ENCODE measurements at regions not wholly inside any gene's neighbourhood (a gene's known extent, or its start where the extent isn't known, plus 50 kb on each side); places are given as distances from the start of the nearest gene placed in this dataset.

GRCh38 chr1:201589186-201589585 is 50.3 kb downstream of the NAV1 start:
- H3K36me3 ChIP-seq = no peaks in the 10 kb centered on the region

GRCh38 chr1:201590474-201590873 is 51.5 kb downstream of the NAV1 start:
- Histone ChIP-seq H3K9me3 (no peaks in the 10 kb centered on the region), H3K27me3 (no peaks in the 10 kb centered on the region), H3K4me3 (no peak overlapping the region), H3K36me3 (no peaks in the 10 kb centered on the region), H3K27ac (no peak overlapping the region), H3K4me1 (peaks cover 5 to 28% of the 10 kb centered on the region in 2 donors)
- DNase-seq (no peak), ATAC-seq (no peak)
- TF ChIP-seq CTCF (IDR thresholded peaks at IDR 0.05) = no peak
- intact Hi-C loops (cut with DNase I) = no loop called here

More at GRCh38 chr1:201589186-201589585, 50.3 kb downstream of the NAV1 start:
- DNase-seq (no peak), ATAC-seq (no peak)
- no peaks in the 10 kb centered on the region for H3K27me3 ChIP-seq
- H3K4me3 ChIP-seq = no peak overlapping the region
- H3K4me1 ChIP-seq = peaks cover 5 to 28% of the 10 kb centered on the region in 2 donors
- no peaks in the 10 kb centered on the region for H3K9me3 ChIP-seq
- no peak overlapping the region for H3K27ac ChIP-seq
- no peak for TF ChIP-seq CTCF (IDR thresholded peaks at IDR 0.05)
- intact Hi-C loops (cut with DNase I) = no loop called here

- ATAC-seq = no peak
- DNase-seq = no peak
- peaks cover 5 to 28% of the 10 kb centered on the region in 2 donors for H3K4me1 ChIP-seq
- H3K4me3 ChIP-seq = no peak overlapping the region
- intact Hi-C loops (cut with DNase I) = no loop called here
- no peaks in the 10 kb centered on the region for H3K27me3 ChIP-seq
- no peak overlapping the region for H3K27ac ChIP-seq
- H3K9me3 ChIP-seq = no peaks in the 10 kb centered on the region
- H3K36me3 ChIP-seq = no peaks in the 10 kb centered on the region
- no peak for TF ChIP-seq CTCF (IDR thresholded peaks at IDR 0.05)
Observed at GRCh38 chr1:201591348-201591747, 52.4 kb downstream of the NAV1 start.

- intact Hi-C loops (cut with DNase I) = no loop called here
- H3K27ac ChIP-seq = no peak overlapping the region
Observed at GRCh38 chr1:201591981-201592380, 53.1 kb downstream of the NAV1 start.

More at GRCh38 chr1:201591981-201592380, 53.1 kb downstream of the NAV1 start:
- no peaks in the 10 kb centered on the region for H3K36me3 ChIP-seq
- H3K9me3 ChIP-seq = no peaks in the 10 kb centered on the region
- H3K4me3 ChIP-seq = no peak overlapping the region
- DNase-seq (no peak), ATAC-seq (no peak)
- H3K27me3 ChIP-seq = no peaks in the 10 kb centered on the region
- no peak for TF ChIP-seq CTCF (IDR thresholded peaks at IDR 0.05)
- H3K4me1 ChIP-seq = peaks cover 5 to 28% of the 10 kb centered on the region in 2 donors

Data from left lung (tissue), 4 donors.